Activated CD4-positive, alpha-beta T cell treated with anti-CD3 and anti-CD28 coated beads, Interleukin-2, amount 10 ng/mL, durations not matched to agents 24 days and 14 days (primary cell): ENCODE measurements at regions not wholly inside any gene's neighbourhood (a gene's known extent, or its start where the extent isn't known, plus 50 kb on each side); places are given as distances from the start of the nearest gene placed in this dataset.
"Not testable (repeated sequence)": the region's sequence is repeated elsewhere in the genome, so short reads cannot be mapped to it uniquely, and the experiment has no call there.

Experiments used
- DNase-seq: peaks from one replicate; pipeline ENCODE4 v3.0.0; 2022
- H3K27ac Mint-ChIP-seq: one replicate; pipeline ENCODE4 v1.8.0; 2022; ENCODE audit warnings: mild to moderate bottlenecking, mixed read lengths
- H3K27me3 Mint-ChIP-seq: one replicate; pipeline ENCODE4 v1.8.0; 2022; ENCODE audit warnings: mixed read lengths
- H3K36me3 Mint-ChIP-seq: one replicate; pipeline ENCODE4 v1.8.0; 2022; ENCODE audit warnings: low read depth, mild to moderate bottlenecking, mixed read lengths
- H3K4me1 Mint-ChIP-seq: one replicate; pipeline ENCODE4 v1.8.0; 2021; ENCODE audit warnings: mixed read lengths
- H3K4me3 Mint-ChIP-seq: one replicate; pipeline ENCODE4 v1.8.0; 2022; ENCODE audit warnings: mild to moderate bottlenecking, moderate library complexity, mixed read lengths
- H3K9me3 Mint-ChIP-seq: one replicate; pipeline ENCODE4 v1.8.0; 2021; ENCODE audit warnings: mixed read lengths
- intact Hi-C: fragments of 100-400 bp; cut with micrococcal nuclease; formaldehyde crosslinking; loops from one replicate; pipeline ENCODE4 v1.15.1; 2023

DNA sequence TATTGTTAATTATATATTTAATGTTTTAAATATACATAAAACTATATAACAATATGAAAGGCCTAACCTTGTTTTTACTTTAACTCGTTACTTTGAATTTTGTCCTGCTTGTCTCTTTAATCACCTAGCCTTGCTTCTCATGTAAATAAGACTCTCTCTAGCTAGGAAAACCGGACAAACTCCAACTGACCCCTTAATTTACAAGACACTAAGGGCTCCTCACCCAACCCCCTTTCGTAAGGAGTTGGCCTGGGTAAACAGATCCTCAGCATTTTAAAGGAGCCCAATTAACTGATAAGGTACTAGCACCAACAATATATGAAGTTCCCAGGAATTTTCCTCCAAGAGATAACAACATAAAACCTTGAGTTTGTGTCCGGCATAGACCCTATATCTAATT is 1246.9 kb downstream of the JRKL start:
- H3K27ac Mint-ChIP-seq, intact Hi-C loops, DNase-seq, H3K4me3 Mint-ChIP-seq, H3K9me3 Mint-ChIP-seq, H3K36me3 Mint-ChIP-seq, H3K4me1 Mint-ChIP-seq, H3K27me3 Mint-ChIP-seq: not testable (repeated sequence)

DNA sequence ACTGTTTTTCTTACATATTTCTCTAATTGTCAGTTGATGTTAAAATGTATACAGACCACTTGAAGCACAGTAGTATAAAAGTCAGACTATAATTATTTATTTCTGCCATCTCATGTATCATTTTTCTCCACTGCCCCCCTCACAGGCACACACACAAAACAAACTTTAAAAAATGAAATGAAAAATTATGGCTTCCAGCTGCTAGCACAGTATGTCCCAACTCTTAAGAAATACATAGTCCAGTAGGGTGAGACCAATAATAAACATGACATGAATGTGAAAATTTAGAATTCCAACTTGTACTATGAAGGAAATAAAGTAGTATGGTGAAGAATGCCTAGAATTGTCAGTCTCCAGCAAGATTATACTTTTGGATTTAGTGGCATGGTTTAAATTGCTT is 1247.9 kb downstream of the JRKL start:
- Mint-ChIP-seq H3K4me1 (no peaks in the 10 kb centered on the region), H3K27me3 (no peaks in the 10 kb centered on the region), H3K36me3 (no peaks in the 10 kb centered on the region), H3K9me3 (peaks cover 4% of the 10 kb centered on the region), H3K27ac (no peak overlapping the region), H3K4me3 (no peak overlapping the region)
- DNase-seq, result no peak
- intact Hi-C loops, result no loop called here

DNA sequence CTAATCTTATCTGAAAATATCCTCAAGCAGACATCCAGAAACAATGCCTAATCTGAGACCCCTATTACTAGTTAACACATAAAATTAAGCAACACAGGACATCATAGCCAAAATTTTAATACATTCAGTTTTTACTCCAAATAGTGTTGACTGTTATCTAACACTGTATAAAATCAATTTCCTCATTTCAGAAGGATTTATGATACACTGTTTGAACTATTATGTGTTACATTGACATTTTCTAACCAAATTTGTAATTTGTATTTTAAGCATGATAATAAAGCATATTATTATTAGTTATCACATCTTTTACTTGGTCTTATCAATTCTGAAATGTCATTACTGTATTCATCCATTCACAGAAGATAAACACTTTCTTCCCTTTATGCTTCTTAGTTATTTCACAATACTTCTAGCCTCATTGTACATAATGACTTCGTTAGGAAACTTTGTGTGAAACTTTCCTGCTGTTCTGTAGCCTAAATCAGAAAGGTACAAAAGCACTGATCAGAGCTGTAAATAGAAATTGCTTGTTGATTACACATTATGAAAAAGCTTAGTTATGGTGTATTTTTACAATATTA is 1248.9 kb downstream of the JRKL start:
- no peaks in the 10 kb centered on the region for H3K36me3 Mint-ChIP-seq
- no peaks in the 10 kb centered on the region for H3K4me1 Mint-ChIP-seq
- H3K4me3 Mint-ChIP-seq, result no peak overlapping the region
- no peaks in the 10 kb centered on the region for H3K27me3 Mint-ChIP-seq
- peaks cover 4% of the 10 kb centered on the region for H3K9me3 Mint-ChIP-seq
- no peak overlapping the region for H3K27ac Mint-ChIP-seq
- DNase-seq, result no peak
- intact Hi-C loops, result no loop called here

DNA sequence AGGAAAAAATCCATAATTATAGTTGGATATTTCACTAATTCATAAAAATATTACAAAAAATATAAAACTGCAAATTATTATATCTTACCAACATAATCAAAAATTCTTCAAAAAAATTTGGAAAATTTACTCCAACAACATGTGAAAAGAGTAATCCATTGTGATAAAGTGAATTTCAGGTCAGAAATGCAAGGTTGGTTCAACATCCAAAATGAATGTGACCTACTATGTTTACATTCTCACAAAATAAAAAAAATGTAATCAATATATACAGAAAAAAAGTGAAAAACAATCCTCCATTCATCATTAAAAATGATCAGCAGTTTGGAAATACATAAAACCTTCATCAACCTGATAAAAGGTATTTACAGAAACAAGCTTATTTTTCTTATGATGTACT is 1252.2 kb downstream of the JRKL start:
- Mint-ChIP-seq H3K27ac (no peak overlapping the region), H3K4me3 (no peak overlapping the region), H3K36me3 (no peaks in the 10 kb centered on the region), H3K4me1 (no peaks in the 10 kb centered on the region), H3K27me3 (no peaks in the 10 kb centered on the region), H3K9me3 (peaks cover 3% of the 10 kb centered on the region)
- DNase-seq, result no peak
- intact Hi-C loops, result no loop called here

DNA sequence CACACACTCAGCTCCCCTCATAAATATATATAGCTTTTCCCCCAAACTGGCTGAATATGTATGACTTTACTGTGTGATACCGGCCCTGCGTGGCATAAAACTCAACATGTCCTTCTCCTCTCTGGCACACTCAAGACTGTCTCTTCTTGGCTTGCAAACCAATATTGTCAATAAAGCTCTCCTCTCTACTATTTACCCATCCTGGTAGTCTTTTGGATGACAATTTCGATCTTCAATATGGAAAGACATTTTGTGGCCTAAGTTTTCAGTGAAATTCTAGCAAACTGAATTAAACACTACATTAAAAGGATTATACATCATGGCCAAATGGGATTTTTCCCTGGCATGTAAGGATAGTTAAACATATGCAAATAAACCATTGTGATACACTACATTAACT is 1255.9 kb downstream of the JRKL start:
- Mint-ChIP-seq H3K9me3 (peaks cover 10% of the 10 kb centered on the region), H3K4me3 (no peak overlapping the region), H3K4me1 (no peaks in the 10 kb centered on the region), H3K27ac (no peak overlapping the region), H3K36me3 (no peaks in the 10 kb centered on the region), H3K27me3 (no peaks in the 10 kb centered on the region)
- DNase-seq, result no peak
- intact Hi-C loops, result no loop called here

DNA sequence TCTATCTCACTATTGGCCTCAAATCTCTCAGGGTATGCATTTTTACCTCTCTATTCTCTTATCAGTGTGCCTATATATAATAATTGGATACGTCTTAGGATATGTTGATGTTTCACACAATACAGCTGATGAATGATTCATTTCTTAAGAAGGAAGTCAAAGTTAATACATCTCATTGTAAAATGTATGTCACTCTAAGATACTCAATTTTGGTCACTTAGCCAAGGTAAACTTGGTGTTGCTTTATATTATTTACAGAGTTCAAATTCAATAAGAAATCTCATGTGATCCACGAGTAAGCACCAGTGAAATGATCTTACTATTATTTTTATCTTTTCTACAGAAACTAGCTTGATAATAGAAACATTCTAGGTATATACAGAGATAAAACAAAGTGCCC is 1266.5 kb downstream of the JRKL start:
- DNase-seq, result no peak
- no peak overlapping the region for H3K27ac Mint-ChIP-seq
- H3K27me3 Mint-ChIP-seq, result no peaks in the 10 kb centered on the region
- H3K4me1 Mint-ChIP-seq, result no peaks in the 10 kb centered on the region
- no peak overlapping the region for H3K4me3 Mint-ChIP-seq
- no peaks in the 10 kb centered on the region for H3K9me3 Mint-ChIP-seq
- H3K36me3 Mint-ChIP-seq, result no peaks in the 10 kb centered on the region
- intact Hi-C loops, result no loop called here

DNA sequence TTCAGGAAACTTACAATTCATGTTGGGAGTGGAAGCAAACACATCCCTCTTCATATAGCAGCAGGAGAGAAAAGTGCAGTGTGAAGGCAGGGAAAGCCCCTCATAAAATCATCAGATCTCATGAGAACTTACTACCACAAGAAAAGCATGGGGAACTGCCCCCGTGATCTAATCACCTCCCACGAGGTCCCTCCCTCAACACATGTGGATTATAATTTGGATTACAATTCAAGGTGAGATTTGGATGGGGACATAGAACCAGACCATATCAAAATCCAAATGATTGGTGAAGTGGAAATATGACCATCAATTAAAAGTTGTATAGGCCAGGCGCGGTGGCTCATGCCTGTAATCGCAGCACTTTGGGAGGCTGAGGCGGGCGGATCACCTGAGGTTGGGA is 1268.0 kb downstream of the JRKL start:
- intact Hi-C loops, result no loop called here
- H3K9me3 Mint-ChIP-seq, result no peaks in the 10 kb centered on the region
- no peaks in the 10 kb centered on the region for H3K27me3 Mint-ChIP-seq
- no peak overlapping the region for H3K4me3 Mint-ChIP-seq
- H3K27ac Mint-ChIP-seq, result no peak overlapping the region
- no peaks in the 10 kb centered on the region for H3K4me1 Mint-ChIP-seq
- no peaks in the 10 kb centered on the region for H3K36me3 Mint-ChIP-seq
- no peak for DNase-seq

DNA sequence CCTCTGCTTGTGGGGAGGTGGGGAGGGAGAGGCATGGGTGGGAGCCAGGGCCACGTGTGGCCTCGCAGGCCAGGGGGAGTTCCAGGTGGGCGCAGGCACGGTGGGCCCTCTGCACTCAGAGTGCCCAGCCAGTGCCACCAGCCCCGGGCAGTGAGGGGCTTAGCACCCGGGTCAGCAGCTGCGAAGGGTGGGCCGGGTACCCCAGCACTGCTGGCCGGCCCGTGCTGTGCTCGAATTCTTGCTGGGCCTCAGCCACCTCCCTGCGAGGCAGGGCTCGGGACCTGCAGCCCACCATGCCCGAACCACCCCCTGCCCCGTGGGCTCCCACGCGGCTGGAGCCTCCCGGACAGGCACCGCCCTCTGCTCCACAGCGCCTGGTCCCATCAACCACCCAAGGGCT is 1277.2 kb downstream of the JRKL start:
- intact Hi-C loops, result no loop called here
- Mint-ChIP-seq H3K9me3 (no peaks in the 10 kb centered on the region), H3K27me3 (no peaks in the 10 kb centered on the region), H3K4me1 (no peaks in the 10 kb centered on the region), H3K27ac (no peak overlapping the region), H3K36me3 (no peaks in the 10 kb centered on the region), H3K4me3 (no peak overlapping the region)
- DNase-seq, result no peak

DNA sequence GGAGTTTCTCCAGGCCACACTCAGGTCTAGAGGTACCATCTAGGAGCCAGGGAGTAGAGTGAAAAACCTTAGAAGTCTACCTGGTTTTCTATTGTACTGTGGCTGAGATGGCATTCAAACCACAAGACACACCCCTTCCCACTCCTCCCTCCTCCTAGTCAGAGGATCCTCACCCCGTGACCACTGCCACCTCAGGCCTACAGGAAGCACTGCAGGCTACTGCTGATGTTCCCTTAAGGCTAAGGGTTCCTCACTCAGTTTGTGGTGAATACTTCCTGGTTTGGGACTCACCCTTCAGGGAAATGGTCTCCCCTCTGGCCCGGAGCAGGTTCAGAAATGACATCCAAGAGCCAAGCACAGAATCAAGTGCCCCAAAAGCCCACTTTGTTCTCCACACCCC is 1293.9 kb downstream of the JRKL start:
- Mint-ChIP-seq H3K9me3 (peaks cover 14% of the 10 kb centered on the region), H3K4me1 (no peaks in the 10 kb centered on the region), H3K4me3 (no peak overlapping the region), H3K27ac (no peak overlapping the region), H3K36me3 (no peaks in the 10 kb centered on the region), H3K27me3 (no peaks in the 10 kb centered on the region)
- no peak for DNase-seq
- intact Hi-C loops, result no loop called here

DNA sequence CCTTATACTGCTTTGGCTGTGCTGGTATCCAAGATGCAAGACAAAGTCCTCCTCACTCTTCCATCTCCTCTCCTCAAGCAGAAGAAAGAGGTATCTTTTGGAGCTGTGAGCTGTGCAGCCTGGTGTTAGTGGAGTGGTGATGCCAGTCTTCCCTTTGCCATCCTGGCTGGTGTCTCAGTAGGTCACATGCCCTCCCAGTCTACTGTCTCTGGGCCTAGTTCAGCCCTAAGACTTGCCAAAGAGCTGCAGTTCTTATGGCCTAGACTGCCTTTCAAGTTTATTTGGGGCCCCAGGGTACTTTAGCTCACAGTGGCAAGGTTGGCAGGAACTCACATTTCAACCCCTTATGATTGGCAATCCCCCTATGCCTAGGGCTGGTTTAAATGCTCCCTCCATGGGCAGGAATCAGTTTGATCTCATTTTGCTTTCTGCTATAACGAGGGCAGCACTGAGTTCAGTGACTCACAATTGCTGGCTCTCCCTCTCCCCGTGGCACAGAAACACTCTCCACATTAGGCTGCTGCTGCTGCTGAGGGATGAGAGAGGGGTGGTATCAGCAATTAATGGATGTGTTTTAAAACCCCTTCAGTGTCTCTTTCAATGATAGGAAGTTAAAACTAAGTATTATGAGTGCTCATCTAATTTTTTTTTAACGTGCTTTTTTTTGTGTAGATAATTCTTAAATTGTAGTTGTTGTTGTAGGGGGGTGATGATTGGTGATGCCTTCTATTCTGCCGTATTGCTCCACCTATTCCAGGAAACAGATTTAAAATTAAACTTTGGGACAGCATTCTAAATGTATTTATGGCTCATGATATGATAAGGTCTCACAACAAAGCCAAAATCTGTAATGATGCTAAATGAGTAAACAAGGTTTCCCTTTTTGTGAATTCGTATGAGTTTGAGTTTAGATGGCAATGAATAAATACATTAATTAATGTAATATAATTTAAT is 1295.0 kb downstream of the JRKL start:
- Mint-ChIP-seq H3K4me3 (no peak overlapping the region), H3K27ac (no peak overlapping the region), H3K27me3 (no peaks in the 10 kb centered on the region), H3K36me3 (no peaks in the 10 kb centered on the region), H3K9me3 (peaks cover 14% of the 10 kb centered on the region), H3K4me1 (no peaks in the 10 kb centered on the region)
- DNase-seq, result no peak
- intact Hi-C loops, result no loop called here

DNA sequence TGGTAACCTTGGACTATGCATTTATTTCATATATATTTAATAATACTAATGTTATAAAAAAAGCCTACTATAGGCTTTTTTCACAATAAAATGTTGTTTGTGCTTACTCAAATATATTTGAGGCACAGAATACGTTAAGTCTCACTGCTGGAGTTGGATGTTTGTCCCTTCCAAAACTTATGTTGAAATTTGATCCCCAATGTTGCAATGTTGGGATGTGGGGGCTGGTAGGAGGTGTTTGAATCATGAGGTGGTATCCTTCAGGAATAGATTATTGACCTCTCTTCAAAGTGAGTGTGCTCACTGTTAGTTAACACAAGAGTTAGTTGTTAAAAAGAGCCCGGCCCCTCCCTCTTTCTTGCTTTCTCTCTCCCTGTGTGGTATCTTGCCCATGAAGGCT is 1295.9 kb downstream of the JRKL start:
- Mint-ChIP-seq H3K27ac (no peak overlapping the region), H3K36me3 (no peaks in the 10 kb centered on the region), H3K4me3 (no peak overlapping the region), H3K27me3 (no peaks in the 10 kb centered on the region), H3K4me1 (no peaks in the 10 kb centered on the region), H3K9me3 (peaks cover 4% of the 10 kb centered on the region)
- intact Hi-C loops, result no loop called here
- no peak for DNase-seq

DNA sequence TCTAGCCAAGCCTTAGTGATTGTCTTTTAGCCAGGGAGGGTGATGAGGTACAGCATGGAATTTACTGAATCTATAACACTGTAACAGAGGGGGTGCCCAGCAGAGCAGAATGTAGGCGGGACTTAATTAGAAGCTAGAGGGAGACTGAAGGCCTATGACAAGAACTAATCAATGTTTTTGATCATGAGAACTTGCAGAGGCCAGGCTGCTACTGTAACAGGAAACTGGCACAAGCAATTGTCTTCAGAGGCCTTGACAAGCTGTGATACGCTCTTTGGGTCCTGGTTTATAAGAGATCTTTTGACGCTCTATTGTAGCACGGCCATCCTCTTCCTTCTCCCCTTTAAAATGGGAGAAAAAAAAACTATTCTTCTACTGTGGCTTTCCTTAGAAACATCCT is 1297.3 kb downstream of the JRKL start:
- Mint-ChIP-seq H3K9me3 (no peaks in the 10 kb centered on the region), H3K4me3 (no peak overlapping the region)
- intact Hi-C loops, result no loop called here

DNA sequence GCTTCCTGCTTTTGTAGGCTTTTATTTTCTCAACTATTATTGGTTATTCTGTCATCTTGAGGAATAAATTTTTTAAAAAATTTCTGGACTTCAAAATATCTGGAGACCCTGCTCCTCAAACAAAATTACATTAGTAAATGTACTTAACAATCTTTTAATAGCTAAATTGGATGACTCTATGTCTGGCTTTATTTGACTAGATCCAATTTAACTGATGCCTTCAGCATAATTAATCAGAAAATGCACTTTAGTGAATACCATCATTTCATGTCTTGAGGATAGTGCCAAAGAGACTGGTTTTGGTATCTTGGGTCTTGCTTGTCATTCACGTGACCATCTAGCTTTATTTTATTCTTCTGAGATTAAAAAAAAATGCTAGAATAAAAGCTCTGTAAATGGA is 1301.2 kb downstream of the JRKL start:
- H3K36me3 Mint-ChIP-seq, result no peaks in the 10 kb centered on the region
- H3K4me3 Mint-ChIP-seq, result no peak overlapping the region
- no peaks in the 10 kb centered on the region for H3K9me3 Mint-ChIP-seq
- H3K27ac Mint-ChIP-seq, result no peak overlapping the region
- intact Hi-C loops, result no loop called here
- no peaks in the 10 kb centered on the region for H3K27me3 Mint-ChIP-seq
- H3K4me1 Mint-ChIP-seq, result no peaks in the 10 kb centered on the region
- DNase-seq, result no peak

More for the DNA sequence above, 1297.3 kb downstream of the JRKL start:
- Mint-ChIP-seq H3K36me3 (no peaks in the 10 kb centered on the region), H3K27ac (no peak overlapping the region), H3K4me1 (no peaks in the 10 kb centered on the region), H3K27me3 (no peaks in the 10 kb centered on the region)
- DNase-seq, result no peak

DNA sequence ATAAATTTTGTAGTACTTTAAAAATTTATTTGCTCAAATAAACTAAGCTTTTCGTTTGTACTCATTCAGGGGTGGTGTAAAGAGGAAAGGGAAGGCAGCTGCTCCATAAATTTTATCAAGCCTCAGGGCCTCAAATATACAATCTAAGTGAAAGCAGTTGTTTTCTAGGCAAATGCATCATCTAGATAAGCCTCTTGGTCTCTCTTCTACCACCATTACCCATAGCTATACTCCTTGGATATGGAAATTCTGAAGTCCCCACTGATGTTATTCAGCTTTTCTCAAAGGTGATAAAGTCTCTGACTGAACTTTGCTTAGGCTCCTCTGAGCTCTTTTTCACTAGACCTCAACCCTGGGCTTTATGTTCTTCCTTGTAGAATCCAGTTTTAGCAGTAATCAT is 1313.1 kb downstream of the JRKL start:
- Mint-ChIP-seq H3K9me3 (peaks cover 2% of the 10 kb centered on the region), H3K4me1 (no peaks in the 10 kb centered on the region), H3K4me3 (no peak overlapping the region), H3K27ac (no peak overlapping the region), H3K36me3 (no peaks in the 10 kb centered on the region), H3K27me3 (no peaks in the 10 kb centered on the region)
- intact Hi-C loops, result no loop called here
- no peak for DNase-seq

DNA sequence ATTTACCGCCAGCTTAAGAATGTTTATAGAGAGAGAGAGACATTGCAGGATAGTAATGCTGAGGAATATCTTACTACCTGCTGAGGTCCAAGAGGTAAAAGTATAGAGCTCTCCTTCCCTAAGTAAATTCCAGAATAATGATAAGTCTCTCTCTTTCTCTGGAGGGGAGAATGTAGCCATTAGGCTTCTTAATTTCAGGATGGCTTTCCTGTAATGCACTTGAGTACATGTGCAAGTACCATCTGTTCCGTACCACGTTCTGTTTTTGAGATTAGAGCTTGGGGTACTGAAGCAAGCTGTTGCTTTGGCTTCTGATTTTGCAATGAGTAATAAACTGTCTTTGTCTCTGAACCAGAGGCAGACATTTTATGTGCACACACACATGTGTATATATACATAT is 1314.0 kb downstream of the JRKL start:
- Mint-ChIP-seq H3K9me3 (peaks cover 2% of the 10 kb centered on the region), H3K4me3 (no peak overlapping the region), H3K4me1 (no peaks in the 10 kb centered on the region), H3K36me3 (no peaks in the 10 kb centered on the region), H3K27ac (no peak overlapping the region), H3K27me3 (no peaks in the 10 kb centered on the region)
- intact Hi-C loops, result no loop called here
- no peak for DNase-seq
